Neuron (in vitro differentiated cells): ENCODE measurements at regions not wholly inside any gene's neighbourhood (a gene's known extent, or its start where the extent isn't known, plus 50 kb on each side); places are given as distances from the start of the nearest gene placed in this dataset.

Experiments used
- H2AFZ ChIP-seq: one replicate; pipeline ENCODE4 v1.6.1; 2013; ENCODE audit warnings: low read depth, mild to moderate bottlenecking, inconsistent platforms, low read length, moderate library complexity
- H3K27me3 ChIP-seq: one replicate; pipeline ENCODE4 v1.6.1; 2013; ENCODE audit warnings: low read length; ENCODE audit not compliant: insufficient read depth
- H3K36me3 ChIP-seq: one replicate; pipeline ENCODE4 v1.6.1; 2013; ENCODE audit warnings: low read length; ENCODE audit not compliant: insufficient read depth
- H3K4me1 ChIP-seq: one replicate; pipeline ENCODE4 v1.6.1; 2013; ENCODE audit warnings: low read length; ENCODE audit not compliant: insufficient read depth
- H3K4me3 ChIP-seq: 2 replicates; pipeline ENCODE4 v1.5.1; 2013; ENCODE audit warnings: mild to moderate bottlenecking, low read length, moderate library complexity
- H3K9me3 ChIP-seq: one replicate; pipeline ENCODE4 v1.6.1; 2013; ENCODE audit warnings: low read length

DNA sequence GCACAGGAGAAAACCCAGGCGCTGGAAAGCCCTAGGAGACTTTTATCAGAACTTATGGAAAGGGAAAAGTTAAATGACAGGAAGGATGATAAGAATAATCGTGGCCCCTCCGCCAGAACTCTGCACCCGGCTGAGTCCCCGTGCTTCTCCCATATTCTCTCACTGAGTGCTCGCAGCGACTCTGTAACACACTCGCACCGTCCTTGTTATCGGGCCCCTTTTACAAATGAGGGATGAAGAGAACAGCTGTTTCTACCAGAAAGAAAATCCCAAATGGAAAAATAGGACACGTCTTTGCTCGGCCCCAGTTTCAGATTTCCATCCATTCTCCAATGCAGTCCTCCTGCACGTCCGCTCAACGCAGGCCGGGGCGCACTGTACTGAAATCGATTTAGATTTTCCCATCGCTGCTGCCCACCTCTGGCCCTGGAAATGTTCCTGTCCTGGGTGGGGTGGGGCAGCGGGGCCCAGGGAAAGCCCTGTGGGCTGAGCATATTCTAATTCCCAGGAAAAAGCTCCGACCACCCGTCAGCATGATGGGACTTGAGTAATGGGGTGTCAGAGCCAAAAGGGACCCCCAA is 66.4 kb downstream of the KCNF1 start:
- no peak overlapping the region for H2AFZ ChIP-seq
- H3K4me1 ChIP-seq, result peaks cover 35% of the 10 kb centered on the region
- H3K36me3 ChIP-seq, result no peaks in the 10 kb centered on the region
- no peaks in the 10 kb centered on the region for H3K9me3 ChIP-seq
- no peaks in the 10 kb centered on the region for H3K27me3 ChIP-seq
- H3K4me3 ChIP-seq, result no peak overlapping the region

DNA sequence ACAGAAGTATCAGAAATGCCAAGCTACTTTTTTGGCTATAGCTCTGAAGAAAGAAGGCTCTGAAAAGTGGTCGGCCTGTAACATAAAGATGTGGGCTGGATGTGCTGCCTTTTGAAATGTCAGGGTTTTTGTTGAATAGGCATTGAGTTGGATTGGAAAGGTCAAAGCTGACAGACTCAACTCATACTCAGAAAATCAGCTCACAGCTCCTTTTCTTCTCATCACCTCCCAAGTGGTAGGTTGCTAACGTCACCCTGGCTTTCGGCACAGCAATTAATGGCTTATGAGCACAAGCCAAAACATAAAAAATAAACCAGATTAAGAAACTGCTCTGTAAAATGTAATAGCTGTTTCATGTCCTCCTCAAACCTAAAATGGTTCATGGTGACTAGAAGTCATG is 68.3 kb downstream of the KCNF1 start:
- Histone ChIP-seq H3K36me3 (no peaks in the 10 kb centered on the region), H3K9me3 (no peaks in the 10 kb centered on the region), H2AFZ (no peak overlapping the region), H3K27me3 (no peaks in the 10 kb centered on the region), H3K4me3 (no peak overlapping the region), H3K4me1 (peaks cover 25% of the 10 kb centered on the region)

DNA sequence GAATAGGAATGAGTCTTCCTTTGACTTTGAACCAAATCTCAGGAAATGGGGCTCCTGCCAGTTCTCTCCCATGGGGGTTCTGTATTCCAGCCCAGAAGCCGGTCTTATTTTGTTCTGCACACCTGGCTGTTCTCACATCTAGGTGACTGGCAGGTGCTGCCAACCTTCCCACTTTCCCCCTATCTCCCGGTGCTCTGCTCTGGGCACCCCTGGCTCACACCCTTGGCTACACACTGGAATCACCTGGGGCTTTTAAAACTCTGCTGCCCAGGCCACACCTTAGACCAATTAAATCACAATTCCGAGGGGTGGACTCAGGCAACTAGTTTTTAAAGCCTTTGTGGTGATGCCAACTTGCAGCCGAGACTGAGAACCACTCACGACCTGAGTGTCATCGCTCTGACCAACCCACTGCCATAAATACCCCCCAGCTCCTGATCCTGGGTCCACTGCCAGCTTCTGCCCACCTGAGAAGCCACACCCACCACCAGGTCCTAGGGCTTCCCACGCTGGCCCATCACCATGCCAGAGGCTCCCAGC is 69.2 kb downstream of the KCNF1 start:
- no peak overlapping the region for H3K4me3 ChIP-seq
- peaks cover 25% of the 10 kb centered on the region for H3K4me1 ChIP-seq
- H2AFZ ChIP-seq, result no peak overlapping the region
- peaks cover under 1% of the 10 kb centered on the region for H3K9me3 ChIP-seq
- no peaks in the 10 kb centered on the region for H3K27me3 ChIP-seq
- no peaks in the 10 kb centered on the region for H3K36me3 ChIP-seq

DNA sequence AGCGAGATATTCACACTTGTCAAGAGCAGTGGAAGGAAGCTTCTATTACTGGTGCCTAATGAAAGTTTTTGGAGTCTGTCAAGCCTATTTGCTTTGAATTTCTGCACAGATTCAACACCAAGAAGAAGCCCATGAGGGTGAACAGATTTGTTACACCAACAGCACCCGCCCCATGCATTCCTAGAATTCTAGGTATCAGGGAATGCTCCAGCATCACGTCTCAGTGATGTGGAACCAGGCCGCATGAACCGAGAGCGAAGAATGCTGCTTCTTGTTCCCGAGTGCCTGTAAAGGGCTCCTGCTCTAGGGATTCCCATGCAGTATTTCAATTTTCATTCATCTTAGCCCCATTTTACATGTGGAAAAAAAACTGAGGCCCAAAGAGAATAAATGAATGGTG is 69.7 kb downstream of the KCNF1 start:
- H3K36me3 ChIP-seq, result no peaks in the 10 kb centered on the region
- H3K27me3 ChIP-seq, result no peaks in the 10 kb centered on the region
- peaks cover 2% of the 10 kb centered on the region for H3K9me3 ChIP-seq
- H2AFZ ChIP-seq, result no peak overlapping the region
- no peak overlapping the region for H3K4me3 ChIP-seq
- H3K4me1 ChIP-seq, result peaks cover 25% of the 10 kb centered on the region

DNA sequence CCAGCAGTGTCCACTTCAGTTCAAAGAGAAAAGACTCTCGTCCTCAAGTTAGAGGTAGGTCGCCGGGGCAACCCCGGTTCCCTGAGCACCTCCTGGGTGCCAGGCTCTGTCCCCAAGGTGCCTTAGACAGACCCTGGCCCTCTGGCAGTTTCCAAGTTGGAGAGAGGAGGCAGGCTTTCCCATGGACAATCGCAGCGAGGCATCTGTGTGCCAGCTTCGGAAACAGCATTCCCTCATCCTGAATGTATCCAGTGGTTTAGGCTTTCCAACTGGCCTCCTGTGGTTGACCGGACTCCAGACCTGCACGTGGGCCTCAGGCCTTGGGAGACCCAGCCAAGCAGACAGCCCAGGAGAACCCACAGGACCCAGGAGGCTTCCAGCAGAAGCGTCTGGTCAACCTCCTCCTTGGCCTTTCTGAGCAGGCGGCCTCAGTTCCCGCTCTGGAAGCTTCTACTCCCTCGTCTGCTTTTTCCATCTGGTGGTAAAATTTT is 70.3 kb downstream of the KCNF1 start:
- H3K36me3 ChIP-seq, result no peaks in the 10 kb centered on the region
- H3K4me3 ChIP-seq, result no peak overlapping the region
- H3K9me3 ChIP-seq, result peaks cover 2% of the 10 kb centered on the region
- H3K4me1 ChIP-seq, result peaks cover 21% of the 10 kb centered on the region
- no peaks in the 10 kb centered on the region for H3K27me3 ChIP-seq
- H2AFZ ChIP-seq, result no peak overlapping the region

DNA sequence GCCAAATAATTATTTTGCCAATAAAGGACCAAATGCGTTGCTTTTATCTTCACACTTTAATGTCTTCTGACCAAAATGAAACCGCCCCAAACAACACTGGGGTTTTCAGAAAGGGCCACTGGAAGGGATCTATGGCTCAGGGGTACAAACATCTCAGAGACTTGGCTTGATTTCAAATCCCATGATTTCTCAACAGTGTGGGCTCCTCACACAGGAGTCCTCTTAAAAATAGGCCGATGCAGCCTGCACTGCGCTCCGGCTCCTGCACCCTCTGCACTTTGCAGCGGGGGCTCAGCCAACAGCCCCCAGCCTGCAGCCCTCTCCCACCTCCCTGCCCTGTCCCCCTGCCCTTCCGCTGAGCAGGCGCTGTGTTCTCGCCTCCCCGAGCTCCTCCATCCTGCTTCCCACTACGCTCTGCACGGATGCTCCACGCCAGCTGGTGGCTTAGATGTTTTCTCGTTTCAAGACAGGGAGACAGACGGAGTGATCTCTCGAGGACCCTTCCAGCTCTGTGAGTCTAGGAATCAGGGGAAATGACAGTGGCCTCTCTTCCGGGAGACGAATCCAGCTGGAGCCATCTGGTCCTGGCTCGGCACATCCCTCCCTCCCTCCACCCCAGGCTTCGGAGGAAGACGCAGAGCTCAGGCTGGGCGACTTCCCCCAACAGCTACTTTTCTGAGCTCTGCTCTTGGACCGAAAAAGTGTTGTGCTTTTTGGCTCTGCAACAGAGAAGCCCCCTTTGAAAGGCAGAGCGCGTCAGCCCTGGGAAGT is 71.4 kb downstream of the KCNF1 start:
- Histone ChIP-seq H3K27me3 (no peaks in the 10 kb centered on the region), H3K9me3 (peaks cover 2% of the 10 kb centered on the region), H2AFZ (no peak overlapping the region), H3K4me3 (no peak overlapping the region), H3K4me1 (peaks cover 10% of the 10 kb centered on the region), H3K36me3 (no peaks in the 10 kb centered on the region)

DNA sequence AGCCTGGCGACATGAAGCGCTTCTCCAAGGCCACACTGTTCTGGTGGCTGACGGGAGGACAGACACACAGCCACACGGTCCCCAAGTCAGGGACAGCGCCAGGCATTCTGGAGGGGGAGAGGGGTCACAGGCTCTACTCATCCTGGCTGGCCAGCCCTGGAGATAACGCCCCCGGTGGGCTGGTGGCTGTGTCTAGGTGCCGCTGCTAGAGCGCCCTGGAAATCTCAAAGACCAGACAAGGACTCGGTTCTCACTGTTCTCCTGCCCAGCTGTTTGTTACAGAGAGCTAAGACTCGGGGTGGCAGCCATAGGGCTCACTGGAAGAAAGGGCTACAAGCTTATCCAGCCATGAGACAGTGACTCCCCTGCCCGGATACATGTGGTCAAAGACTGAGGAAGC is 72.0 kb downstream of the KCNF1 start:
- peaks cover 2% of the 10 kb centered on the region for H3K9me3 ChIP-seq
- no peaks in the 10 kb centered on the region for H3K36me3 ChIP-seq
- H3K4me3 ChIP-seq, result no peak overlapping the region
- H3K27me3 ChIP-seq, result no peaks in the 10 kb centered on the region
- H2AFZ ChIP-seq, result no peak overlapping the region
- peaks cover 10% of the 10 kb centered on the region for H3K4me1 ChIP-seq

DNA sequence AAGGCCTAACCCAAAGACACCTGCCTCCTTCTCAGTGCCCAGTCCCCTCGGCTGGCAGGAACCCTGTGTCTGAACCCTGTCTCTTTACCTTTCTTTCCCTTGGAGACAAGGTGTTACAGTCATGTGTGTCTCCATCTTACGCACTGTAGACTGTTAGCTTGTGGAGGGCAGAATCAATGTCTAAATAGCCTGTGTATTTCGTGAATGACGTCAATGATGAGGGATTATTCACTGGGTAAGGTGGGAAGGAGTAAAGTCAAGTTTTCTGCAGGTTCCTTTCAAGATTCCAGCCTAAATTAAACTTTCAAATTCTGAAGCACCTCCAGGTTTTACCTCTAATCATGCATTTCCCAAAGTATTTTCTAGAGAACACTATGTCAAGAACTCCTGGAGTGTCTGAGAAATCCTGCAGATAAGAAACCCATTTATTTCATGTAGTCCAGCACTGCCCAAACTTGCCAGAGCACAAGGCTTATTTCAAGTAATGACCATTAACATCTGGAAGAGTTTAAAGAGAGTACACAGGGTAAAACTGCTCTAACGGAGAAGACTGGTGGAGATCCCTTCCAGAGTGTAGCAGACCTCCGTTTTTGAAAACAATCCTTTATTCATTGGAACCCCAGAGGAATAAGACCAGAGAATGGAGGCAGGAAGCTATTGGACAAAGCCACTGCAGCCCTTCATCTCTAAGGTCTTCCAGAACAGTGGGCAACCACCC is 72.8 kb downstream of the KCNF1 start:
- Histone ChIP-seq H3K4me1 (peaks cover 9% of the 10 kb centered on the region), H3K36me3 (no peaks in the 10 kb centered on the region), H3K4me3 (no peak overlapping the region), H3K9me3 (peaks cover 2% of the 10 kb centered on the region), H3K27me3 (no peaks in the 10 kb centered on the region), H2AFZ (no peak overlapping the region)

DNA sequence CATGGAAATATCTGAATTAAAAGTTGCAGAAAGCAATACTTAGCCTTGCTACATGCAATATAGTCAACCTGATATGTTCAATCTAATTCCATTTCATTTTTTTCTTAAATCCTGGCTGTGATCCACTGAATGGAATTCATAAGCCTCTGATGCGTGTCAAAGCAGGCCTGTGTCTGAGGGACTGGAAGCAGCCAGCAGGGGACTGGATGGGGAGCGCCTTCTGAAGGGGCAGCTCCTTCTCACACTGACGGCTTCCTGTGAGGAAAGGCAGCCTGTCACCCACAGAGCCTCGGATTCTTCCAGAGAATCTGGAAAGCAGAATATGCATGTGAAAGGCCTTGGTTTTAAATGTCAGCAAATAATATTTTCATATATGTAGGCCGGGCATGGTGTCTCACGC is 73.5 kb downstream of the KCNF1 start:
- Histone ChIP-seq H3K4me1 (peaks cover 2% of the 10 kb centered on the region), H3K4me3 (no peak overlapping the region), H3K36me3 (no peaks in the 10 kb centered on the region), H3K27me3 (peaks cover 3% of the 10 kb centered on the region), H3K9me3 (peaks cover 2% of the 10 kb centered on the region), H2AFZ (no peak overlapping the region)

DNA sequence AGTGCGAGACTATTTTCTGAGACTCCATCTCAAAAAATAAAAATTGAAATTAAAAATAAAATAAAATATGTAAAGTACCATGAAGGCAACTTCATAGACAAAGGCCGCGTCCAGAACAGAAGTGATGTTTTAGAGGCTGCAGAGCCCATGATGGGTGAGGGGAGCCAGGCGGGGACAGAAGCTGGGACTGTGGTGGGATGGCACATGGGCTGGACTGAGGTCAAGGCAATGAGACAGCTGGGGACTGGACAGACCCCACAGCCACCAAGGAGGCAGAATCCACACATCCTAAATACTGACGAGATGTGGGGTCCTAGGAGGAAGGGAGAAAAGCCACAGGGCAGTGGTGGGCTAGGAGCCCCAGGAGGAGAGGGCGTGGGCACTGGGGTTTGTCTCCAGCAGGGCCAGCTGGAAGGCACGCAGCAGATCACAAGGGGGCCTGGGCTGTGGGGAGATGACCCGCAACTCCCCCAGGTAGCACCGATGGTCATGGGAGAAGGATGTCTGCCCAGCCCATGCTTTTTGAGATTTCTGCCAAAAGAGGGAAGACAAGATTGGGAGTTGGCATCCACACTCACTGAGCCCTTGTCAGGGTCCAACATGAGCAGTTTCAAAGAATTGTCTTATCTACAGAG is 74.3 kb downstream of the KCNF1 start:
- Histone ChIP-seq H3K4me3 (no peak overlapping the region), H3K4me1 (no peaks in the 10 kb centered on the region), H2AFZ (no peak overlapping the region), H3K27me3 (peaks cover 3% of the 10 kb centered on the region), H3K9me3 (peaks cover 2% of the 10 kb centered on the region), H3K36me3 (no peaks in the 10 kb centered on the region)

DNA sequence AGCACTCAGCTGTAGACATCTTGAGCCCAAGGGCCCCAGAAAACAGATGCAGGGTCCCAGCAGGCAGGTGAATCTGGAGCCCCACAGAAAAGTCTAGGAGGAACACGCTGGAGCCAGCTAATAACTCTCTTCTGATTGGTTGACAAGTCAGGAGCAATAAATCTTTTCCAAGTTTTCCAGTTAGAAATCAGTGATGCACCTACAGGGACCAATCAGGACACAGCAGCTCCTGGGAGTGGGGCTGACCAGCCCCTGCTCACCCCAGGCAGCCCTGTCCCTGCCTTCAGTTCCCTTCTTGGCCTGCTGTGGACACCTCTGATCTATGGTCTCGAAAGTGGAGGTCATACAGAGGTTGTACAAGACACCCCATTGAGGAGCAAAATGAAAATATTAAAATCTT is 75.7 kb downstream of the KCNF1 start:
- Histone ChIP-seq H3K9me3 (peaks cover 2% of the 10 kb centered on the region), H3K27me3 (peaks cover 3% of the 10 kb centered on the region), H3K4me3 (no peak overlapping the region), H2AFZ (no peak overlapping the region), H3K4me1 (no peaks in the 10 kb centered on the region), H3K36me3 (no peaks in the 10 kb centered on the region)

DNA sequence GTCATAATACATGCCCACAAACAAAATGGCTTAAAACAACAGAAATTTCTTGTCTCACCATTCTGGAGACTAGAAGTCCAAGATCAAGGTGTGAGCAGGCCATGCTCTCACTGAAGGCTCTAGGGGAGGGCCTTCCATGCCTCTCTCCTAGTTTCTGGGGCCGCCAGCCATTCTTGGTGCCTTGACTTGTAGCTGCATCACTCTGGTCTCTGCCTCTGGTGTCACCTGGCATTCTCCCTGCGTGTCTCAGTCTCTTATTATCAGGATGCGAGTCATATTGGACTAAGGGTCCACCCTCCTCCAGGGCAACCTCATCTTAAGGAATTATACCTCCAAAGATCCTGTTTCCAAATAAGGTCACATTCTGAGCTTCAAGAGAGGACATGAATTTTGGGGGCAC is 76.1 kb downstream of the KCNF1 start:
- no peaks in the 10 kb centered on the region for H3K4me1 ChIP-seq
- H2AFZ ChIP-seq, result no peak overlapping the region
- no peak overlapping the region for H3K4me3 ChIP-seq
- H3K27me3 ChIP-seq, result peaks cover 3% of the 10 kb centered on the region
- H3K36me3 ChIP-seq, result no peaks in the 10 kb centered on the region
- peaks cover 2% of the 10 kb centered on the region for H3K9me3 ChIP-seq

DNA sequence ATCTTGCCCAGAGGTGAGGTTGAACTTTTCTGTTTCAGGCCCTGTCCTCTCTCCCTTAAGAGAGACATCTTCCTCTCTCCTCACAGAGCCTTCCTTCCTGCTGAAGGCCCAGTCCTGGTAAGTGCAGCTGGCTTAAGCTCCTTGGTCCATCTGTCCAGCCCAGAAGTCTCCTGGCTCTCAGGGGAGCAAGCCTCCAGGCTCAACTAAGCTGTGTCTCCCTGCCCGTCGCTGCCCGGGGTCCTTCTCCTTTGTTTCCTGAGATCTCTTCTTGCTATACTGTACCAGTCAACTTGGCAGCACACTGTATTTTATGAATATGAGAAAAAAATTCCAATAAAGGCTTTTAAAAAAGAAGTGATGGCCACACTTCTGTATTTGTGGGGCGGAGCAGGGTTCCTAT is 77.4 kb downstream of the KCNF1 start:
- peaks cover 3% of the 10 kb centered on the region for H3K27me3 ChIP-seq
- H3K4me3 ChIP-seq, result no peak overlapping the region
- peaks cover 2% of the 10 kb centered on the region for H3K9me3 ChIP-seq
- no peak overlapping the region for H2AFZ ChIP-seq
- H3K36me3 ChIP-seq, result no peaks in the 10 kb centered on the region
- no peaks in the 10 kb centered on the region for H3K4me1 ChIP-seq
